ENCODE measurements at regions not wholly inside any gene's neighbourhood (a gene's known extent, or its start where the extent isn't known, plus 50 kb on each side); places are given as distances from the start of the nearest gene placed in this dataset.
"Not testable (repeated sequence)": the region's sequence is repeated elsewhere in the genome, so short reads cannot be mapped to it uniquely, and the experiment has no call there.

DNA sequence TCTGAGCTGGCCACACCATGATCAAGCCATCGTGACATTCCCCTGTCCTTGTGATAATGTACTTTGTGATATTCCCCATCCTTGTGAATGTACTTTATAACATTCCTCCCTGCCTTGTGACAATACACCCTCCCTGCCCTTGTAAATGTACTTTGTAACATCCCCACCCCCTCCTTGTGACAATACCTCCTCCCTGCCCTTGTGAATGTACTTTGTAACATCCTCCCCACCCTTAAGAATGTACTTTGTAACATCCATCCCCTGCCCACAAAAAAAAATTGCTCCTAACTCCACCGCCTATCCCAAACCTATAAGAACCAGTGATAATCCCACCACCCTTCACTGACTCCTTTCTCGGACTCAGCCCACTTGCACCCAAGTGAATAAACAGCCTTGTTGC lies 128.8 kb upstream of the ATF7IP start:
- H3K4me3 ChIP-seq (ENCODE audit: low read depth, low read length, poor library complexity, severe bottlenecking); H3K27me3 ChIP-seq (replicated peaks; ENCODE audit: insufficient read depth, low read depth, low read length, poor library complexity); H3K9me3 ChIP-seq (ENCODE audit: low read depth, low read length, poor library complexity, severe bottlenecking); CTCF ChIA-PET; H3K27ac ChIP-seq (ENCODE audit: low read depth, low read length, poor library complexity, severe bottlenecking); H3K36me3 ChIP-seq (ENCODE audit: insufficient read depth, low read length, poor library complexity, severe bottlenecking); POLR2A ChIA-PET (ENCODE audit: low non-redundant PET); DNase-seq (ENCODE audit: low spot score); BruUV-seq (replicated peaks): not testable (repeated sequence)
- peaks cover 16% of the 10 kb centered on the region for H3K4me1 ChIP-seq (ENCODE audit: insufficient read depth, low read length, poor library complexity, severe bottlenecking)
- intact Hi-C loops (cut with micrococcal nuclease; ENCODE audit: unreplicated experiment): loop anchor here (5.0 kb wide), 1 partner anchor 276 kb away; no protein-coding TSS in a partner anchor

- no TSS peak for BruUV-seq (replicated peaks)
- Histone ChIP-seq H3K27me3 (replicated peaks; ENCODE audit: insufficient read depth, low read depth, low read length, poor library complexity) (no peaks in the 10 kb centered on the region), H3K36me3 (ENCODE audit: insufficient read depth, low read length, poor library complexity, severe bottlenecking) (no peaks in the 10 kb centered on the region), H3K4me3 (ENCODE audit: low read depth, low read length, poor library complexity, severe bottlenecking) (no peak overlapping the region), H3K27ac (ENCODE audit: low read depth, low read length, poor library complexity, severe bottlenecking) (no peak overlapping the region), H3K9me3 (ENCODE audit: low read depth, low read length, poor library complexity, severe bottlenecking) (peaks cover 12% of the 10 kb centered on the region), H3K4me1 (ENCODE audit: insufficient read depth, low read length, poor library complexity, severe bottlenecking) (peaks cover 16% of the 10 kb centered on the region)
- ChIA-PET CTCF (interaction anchor here (0.5 to 2.7 kb wide), 7 partner anchors 39 to 479 kb away, joined by 3 to 15 read pairs (median 6); no protein-coding TSS in a partner anchor), POLR2A (ENCODE audit: low non-redundant PET) (no interaction called here)
- TF ChIP-seq CTCF (conservative IDR thresholded peaks at IDR 0.05; ENCODE audit: low read depth, low read length) (peak; percentile 75), EZH2 (IDR thresholded peaks at IDR 0.05; ENCODE audit: borderline replicate concordance, low read depth, low read length, poor library complexity, severe bottlenecking) (no peak)
- peak; percentile 41 for DNase-seq (ENCODE audit: low spot score)
- intact Hi-C loops (cut with micrococcal nuclease; ENCODE audit: unreplicated experiment): loop anchor here (1.0 to 5.0 kb wide), 4 partner anchors 274 to 480 kb away; no protein-coding TSS in a partner anchor
Observed at GRCh38 chr12:14238221-14238792, 127.2 kb upstream of the ATF7IP start.

- peak; percentile 93 for DNase-seq (ENCODE audit: low spot score)
- H3K27ac ChIP-seq (ENCODE audit: low read depth, low read length, poor library complexity, severe bottlenecking): peak overlapping the region; percentile 60
- H3K9me3 ChIP-seq (ENCODE audit: low read depth, low read length, poor library complexity, severe bottlenecking): peaks cover 12% of the 10 kb centered on the region
- H3K36me3 ChIP-seq (ENCODE audit: insufficient read depth, low read length, poor library complexity, severe bottlenecking): no peaks in the 10 kb centered on the region
- H3K4me1 ChIP-seq (ENCODE audit: insufficient read depth, low read length, poor library complexity, severe bottlenecking): peaks cover 16% of the 10 kb centered on the region
- BruUV-seq (replicated peaks): TSS peak; percentile 93
- peak overlapping the region; percentile 28 for H3K4me3 ChIP-seq (ENCODE audit: low read depth, low read length, poor library complexity, severe bottlenecking)
- H3K27me3 ChIP-seq (replicated peaks; ENCODE audit: insufficient read depth, low read depth, low read length, poor library complexity): no peaks in the 10 kb centered on the region
- intact Hi-C loops (cut with micrococcal nuclease; ENCODE audit: unreplicated experiment): loop anchor here (1.0 to 5.0 kb wide), 4 partner anchors 215 to 479 kb away; no protein-coding TSS in a partner anchor
- TF ChIP-seq EZH2 (IDR thresholded peaks at IDR 0.05; ENCODE audit: borderline replicate concordance, low read depth, low read length, poor library complexity, severe bottlenecking): no peak
- TF ChIP-seq CTCF (conservative IDR thresholded peaks at IDR 0.05; ENCODE audit: low read depth, low read length): peak; percentile 31
- POLR2A ChIA-PET (ENCODE audit: low non-redundant PET): no interaction called here
- CTCF ChIA-PET: interaction anchor here (2.7 kb wide), 1 partner anchor 178 kb away, joined by 15 read pairs; no protein-coding TSS in a partner anchor
Observed at GRCh38 chr12:14239350-14239934, 126.0 kb upstream of the ATF7IP start.

Data from A673 (cell line).